Osteocyte (in vitro differentiated cells): ENCODE measurements at regions not wholly inside any gene's neighbourhood (a gene's known extent, or its start where the extent isn't known, plus 50 kb on each side); places are given as distances from the start of the nearest gene placed in this dataset.

Experiments used
- DNase-seq: peaks from one replicate; pipeline ENCODE4 v3.0.0; 2021; ENCODE audit warnings: mixed read lengths; ENCODE audit not compliant: unreplicated experiment; ENCODE audit errors: extremely low spot score
- H3K27ac Mint-ChIP-seq: one replicate; pipeline ENCODE4 v1.8.0; 2021; ENCODE audit warnings: mild to moderate bottlenecking, mixed read lengths; ENCODE audit not compliant: unreplicated experiment
- H3K27me3 Mint-ChIP-seq: one replicate; pipeline ENCODE4 v1.8.0; 2021; ENCODE audit warnings: mixed read lengths; ENCODE audit not compliant: unreplicated experiment
- H3K36me3 Mint-ChIP-seq: one replicate; pipeline ENCODE4 v1.8.0; 2021; ENCODE audit warnings: mixed read lengths; ENCODE audit not compliant: unreplicated experiment
- H3K4me1 Mint-ChIP-seq: one replicate; pipeline ENCODE4 v1.8.0; 2021; ENCODE audit warnings: mixed read lengths; ENCODE audit not compliant: unreplicated experiment
- H3K4me3 Mint-ChIP-seq: one replicate; pipeline ENCODE4 v1.8.0; 2021; ENCODE audit warnings: mild to moderate bottlenecking, moderate library complexity, mixed read lengths; ENCODE audit not compliant: unreplicated experiment
- H3K9me3 Mint-ChIP-seq: one replicate; pipeline ENCODE4 v1.8.0; 2021; ENCODE audit warnings: mixed read lengths; ENCODE audit not compliant: unreplicated experiment
- TF ChIP-seq, protein P1 (sequence below): fragments of 200-600 bp; sonication (generic); IDR thresholded peaks from 2 replicates; pipeline ENCODE4 v1.5.0; 2021; ENCODE audit warnings: antibody characterized with exemption, mild to moderate bottlenecking, moderate library complexity

- Mint-ChIP-seq H3K27ac (no peak overlapping the region), H3K4me1 (no peaks in the 10 kb centered on the region), H3K27me3 (no peaks in the 10 kb centered on the region), H3K9me3 (peaks cover 62% of the 10 kb centered on the region), H3K36me3 (no peaks in the 10 kb centered on the region), H3K4me3 (no peak overlapping the region)
- no peak for DNase-seq
- TF ChIP-seq, protein P1, sequence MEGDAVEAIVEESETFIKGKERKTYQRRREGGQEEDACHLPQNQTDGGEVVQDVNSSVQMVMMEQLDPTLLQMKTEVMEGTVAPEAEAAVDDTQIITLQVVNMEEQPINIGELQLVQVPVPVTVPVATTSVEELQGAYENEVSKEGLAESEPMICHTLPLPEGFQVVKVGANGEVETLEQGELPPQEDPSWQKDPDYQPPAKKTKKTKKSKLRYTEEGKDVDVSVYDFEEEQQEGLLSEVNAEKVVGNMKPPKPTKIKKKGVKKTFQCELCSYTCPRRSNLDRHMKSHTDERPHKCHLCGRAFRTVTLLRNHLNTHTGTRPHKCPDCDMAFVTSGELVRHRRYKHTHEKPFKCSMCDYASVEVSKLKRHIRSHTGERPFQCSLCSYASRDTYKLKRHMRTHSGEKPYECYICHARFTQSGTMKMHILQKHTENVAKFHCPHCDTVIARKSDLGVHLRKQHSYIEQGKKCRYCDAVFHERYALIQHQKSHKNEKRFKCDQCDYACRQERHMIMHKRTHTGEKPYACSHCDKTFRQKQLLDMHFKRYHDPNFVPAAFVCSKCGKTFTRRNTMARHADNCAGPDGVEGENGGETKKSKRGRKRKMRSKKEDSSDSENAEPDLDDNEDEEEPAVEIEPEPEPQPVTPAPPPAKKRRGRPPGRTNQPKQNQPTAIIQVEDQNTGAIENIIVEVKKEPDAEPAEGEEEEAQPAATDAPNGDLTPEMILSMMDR = no peak
Observed at GRCh38 chr16:7218936-7219335, 113.7 kb upstream of the RBFOX1 start.

DNA sequence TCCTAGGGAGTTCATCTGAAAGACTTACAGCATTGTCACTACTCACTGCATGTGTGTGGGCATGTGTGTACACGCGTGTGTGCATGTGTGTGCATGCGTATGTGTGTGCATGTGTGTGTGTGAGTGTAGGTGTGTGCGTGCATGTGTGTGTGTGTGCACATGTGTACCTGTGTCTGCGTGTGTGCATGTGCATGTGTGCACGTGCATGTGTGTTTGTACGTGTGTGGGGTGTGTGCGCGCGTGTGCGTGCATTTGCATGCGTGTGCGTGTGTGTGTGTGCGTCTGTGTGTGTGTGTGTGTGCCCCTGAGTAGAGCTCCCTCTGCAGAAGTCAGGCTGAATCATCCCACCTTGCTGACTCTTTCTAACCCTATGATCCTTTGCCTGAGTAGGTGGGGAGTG, 114.8 kb upstream of the RBFOX1 start:
- no peaks in the 10 kb centered on the region for H3K36me3 Mint-ChIP-seq
- H3K9me3 Mint-ChIP-seq = peaks cover 60% of the 10 kb centered on the region
- H3K27ac Mint-ChIP-seq = no peak overlapping the region

DNA sequence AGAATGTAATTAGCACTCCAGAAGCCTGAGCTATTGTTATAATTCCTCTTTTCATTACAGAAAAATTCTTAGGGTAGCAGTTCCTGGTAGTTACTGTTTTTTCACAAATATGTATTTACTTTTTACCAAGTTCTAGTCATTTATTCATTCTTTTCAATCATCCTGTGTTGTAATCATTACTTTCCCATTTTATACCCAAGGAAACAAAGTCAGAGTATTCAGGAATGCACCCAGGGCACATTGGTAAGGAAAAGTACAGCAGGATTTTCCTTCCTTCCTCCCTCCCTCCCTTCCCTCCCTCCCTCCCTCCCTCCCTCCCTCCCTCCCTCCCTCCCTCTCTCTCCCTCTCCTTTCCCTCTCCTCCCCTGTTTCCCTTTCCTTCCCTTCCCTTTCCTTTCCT, 115.9 kb upstream of the RBFOX1 start:
- H3K27me3 Mint-ChIP-seq = no peaks in the 10 kb centered on the region

More for the DNA sequence above, 114.8 kb upstream of the RBFOX1 start:
- Mint-ChIP-seq H3K27me3 (no peaks in the 10 kb centered on the region), H3K4me1 (no peaks in the 10 kb centered on the region), H3K4me3 (no peak overlapping the region)
- DNase-seq = no peak
- TF ChIP-seq, protein P1 = no peak

GRCh38 chr16:7211781-7212180, 120.9 kb upstream of the RBFOX1 start:
- H3K9me3 Mint-ChIP-seq = peaks cover 39% of the 10 kb centered on the region
- no peaks in the 10 kb centered on the region for H3K4me1 Mint-ChIP-seq
- H3K36me3 Mint-ChIP-seq = peaks cover 1% of the 10 kb centered on the region
- DNase-seq = no peak
- no peak overlapping the region for H3K27ac Mint-ChIP-seq
- H3K27me3 Mint-ChIP-seq = no peaks in the 10 kb centered on the region
- TF ChIP-seq, protein P1 = no peak
- no peak overlapping the region for H3K4me3 Mint-ChIP-seq

More for the DNA sequence above, 115.9 kb upstream of the RBFOX1 start:
- H3K36me3 Mint-ChIP-seq = no peaks in the 10 kb centered on the region
- H3K4me1 Mint-ChIP-seq = no peaks in the 10 kb centered on the region
- H3K9me3 Mint-ChIP-seq = peaks cover 51% of the 10 kb centered on the region
- DNase-seq = no peak
- no peak overlapping the region for H3K27ac Mint-ChIP-seq
- H3K4me3 Mint-ChIP-seq = no peak overlapping the region
- TF ChIP-seq, protein P1 = no peak

DNA sequence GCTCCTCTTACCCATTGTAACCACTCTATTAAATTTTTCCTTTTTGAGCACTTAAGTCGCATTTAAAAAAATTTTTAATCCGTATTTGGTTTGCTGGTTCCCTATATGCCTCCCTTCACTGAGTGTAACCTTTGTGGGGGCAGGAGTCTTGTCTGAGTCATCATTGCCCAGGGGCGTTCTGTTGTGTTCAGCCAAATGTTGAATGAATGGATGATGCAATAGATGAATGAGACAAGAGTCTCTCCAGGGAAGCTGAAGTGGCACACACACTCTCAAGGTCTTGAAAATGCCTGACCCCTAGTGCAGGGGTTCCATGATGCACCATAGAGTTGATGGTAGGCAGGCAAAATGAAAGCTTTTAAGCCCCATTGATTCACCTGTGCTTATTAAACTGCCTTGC, 123.0 kb upstream of the RBFOX1 start:
- DNase-seq = no peak
- H3K9me3 Mint-ChIP-seq = peaks cover 38% of the 10 kb centered on the region
- H3K36me3 Mint-ChIP-seq = peaks cover 1% of the 10 kb centered on the region
- no peaks in the 10 kb centered on the region for H3K4me1 Mint-ChIP-seq
- TF ChIP-seq, protein P1 = no peak
- no peaks in the 10 kb centered on the region for H3K27me3 Mint-ChIP-seq
- H3K27ac Mint-ChIP-seq = no peak overlapping the region
- no peak overlapping the region for H3K4me3 Mint-ChIP-seq
